WERI-Rb-1 (cell line): ENCODE measurements at regions not wholly inside any gene's neighbourhood (a gene's known extent, or its start where the extent isn't known, plus 50 kb on each side); places are given as distances from the start of the nearest gene placed in this dataset.

Source experiments
- DNase-seq: peaks from one replicate; pipeline ENCODE4 v3.0.0-alpha.2; 2020
- H3K27ac ChIP-seq: fragments of 250-450 bp; sonication (Bioruptor Pico); 2 replicates; pipeline ENCODE4 v1.5.1; 2020; ENCODE audit warnings: mild to moderate bottlenecking, moderate library complexity
- H3K27me3 ChIP-seq: fragments of 250-450 bp; sonication (Bioruptor Pico); 2 replicates; pipeline ENCODE4 v1.5.1; 2021; ENCODE audit warnings: mild to moderate bottlenecking, low read depth, moderate library complexity; ENCODE audit not compliant: insufficient read depth, severe bottlenecking
- H3K36me3 ChIP-seq: fragments of 250-450 bp; sonication (Bioruptor Pico); 2 replicates; pipeline ENCODE4 v1.5.1; 2020; ENCODE audit warnings: mild to moderate bottlenecking, moderate library complexity
- H3K4me3 ChIP-seq: 2 replicates; pipeline ENCODE4 v1.5.1; 2011; ENCODE audit warnings: low read depth, mild to moderate bottlenecking, control low read depth, low read length
- H3K9me3 ChIP-seq: fragments of 250-450 bp; sonication (Bioruptor Pico); 2 replicates; pipeline ENCODE4 v1.5.1; 2021; ENCODE audit warnings: mild to moderate bottlenecking, moderate library complexity; ENCODE audit not compliant: severe bottlenecking
- TF ChIP-seq, protein P1 (sequence below): IDR thresholded peaks from 2 replicates; pipeline ENCODE4 v1.5.1; 2011; ENCODE audit warnings: low read depth, mild to moderate bottlenecking, control low read depth, inconsistent platforms, low read length

DNA sequence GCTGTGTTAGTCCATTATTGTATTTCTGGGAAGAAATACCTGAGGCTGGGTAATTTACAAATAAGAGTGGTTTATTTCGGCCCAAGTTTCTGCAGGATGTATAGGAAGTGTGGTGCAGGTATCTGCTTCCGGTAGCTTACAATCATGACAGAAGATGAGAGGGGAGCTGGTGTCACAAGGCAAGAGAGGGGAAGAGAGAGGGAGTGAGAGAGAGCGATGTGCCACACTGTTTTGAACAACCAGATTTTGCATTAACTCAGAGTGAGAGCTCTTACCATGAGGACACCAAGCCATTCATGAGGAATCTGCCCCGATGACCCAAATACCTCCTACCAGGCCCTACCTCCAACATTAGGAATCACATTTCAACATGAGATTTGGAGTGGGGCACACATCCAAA is 627.6 kb upstream of the FRG1 start:
- Histone ChIP-seq H3K9me3 (no peaks in the 10 kb centered on the region), H3K36me3 (no peaks in the 10 kb centered on the region), H3K4me3 (no peak overlapping the region), H3K27ac (no peak overlapping the region), H3K27me3 (peaks cover 68% of the 10 kb centered on the region)
- TF ChIP-seq, protein P1, sequence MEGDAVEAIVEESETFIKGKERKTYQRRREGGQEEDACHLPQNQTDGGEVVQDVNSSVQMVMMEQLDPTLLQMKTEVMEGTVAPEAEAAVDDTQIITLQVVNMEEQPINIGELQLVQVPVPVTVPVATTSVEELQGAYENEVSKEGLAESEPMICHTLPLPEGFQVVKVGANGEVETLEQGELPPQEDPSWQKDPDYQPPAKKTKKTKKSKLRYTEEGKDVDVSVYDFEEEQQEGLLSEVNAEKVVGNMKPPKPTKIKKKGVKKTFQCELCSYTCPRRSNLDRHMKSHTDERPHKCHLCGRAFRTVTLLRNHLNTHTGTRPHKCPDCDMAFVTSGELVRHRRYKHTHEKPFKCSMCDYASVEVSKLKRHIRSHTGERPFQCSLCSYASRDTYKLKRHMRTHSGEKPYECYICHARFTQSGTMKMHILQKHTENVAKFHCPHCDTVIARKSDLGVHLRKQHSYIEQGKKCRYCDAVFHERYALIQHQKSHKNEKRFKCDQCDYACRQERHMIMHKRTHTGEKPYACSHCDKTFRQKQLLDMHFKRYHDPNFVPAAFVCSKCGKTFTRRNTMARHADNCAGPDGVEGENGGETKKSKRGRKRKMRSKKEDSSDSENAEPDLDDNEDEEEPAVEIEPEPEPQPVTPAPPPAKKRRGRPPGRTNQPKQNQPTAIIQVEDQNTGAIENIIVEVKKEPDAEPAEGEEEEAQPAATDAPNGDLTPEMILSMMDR: no peak
- DNase-seq: no peak

DNA sequence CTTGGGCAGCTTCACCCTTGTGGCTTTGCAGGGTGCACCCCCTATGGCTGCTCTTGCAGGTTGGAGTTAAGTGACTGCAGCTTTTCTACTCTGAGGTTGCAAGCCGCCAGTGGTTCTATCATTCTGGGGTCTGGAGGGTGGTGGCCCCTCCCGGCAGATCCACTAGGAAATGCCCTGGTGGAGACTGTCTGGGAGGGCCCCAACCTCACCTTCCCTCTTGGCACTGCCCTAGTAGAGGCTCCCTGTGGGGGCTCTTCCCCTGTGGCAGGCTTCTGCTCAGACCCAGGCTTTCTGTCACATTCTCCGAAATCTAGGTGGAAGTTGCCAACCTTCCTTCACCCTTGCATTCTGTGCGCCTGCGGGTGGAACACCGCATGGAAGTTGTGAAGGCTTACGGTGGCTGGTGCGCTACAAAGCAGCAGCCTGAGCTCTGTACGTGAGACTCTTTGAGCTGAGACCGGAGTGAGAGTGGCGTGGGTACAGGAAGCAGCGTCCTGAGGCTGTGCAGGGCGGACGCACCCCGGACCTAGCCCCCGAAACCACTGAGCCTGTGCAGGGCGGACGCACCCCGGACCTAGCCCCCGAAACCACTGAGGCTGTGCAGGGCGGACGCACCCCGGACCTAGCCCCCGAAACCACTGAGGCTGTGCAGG is 626.7 kb upstream of the FRG1 start:
- no peak overlapping the region for H3K27ac ChIP-seq
- H3K27me3 ChIP-seq: peaks cover 74% of the 10 kb centered on the region
- no peak for DNase-seq
- TF ChIP-seq, protein P1: no peak
- no peak overlapping the region for H3K4me3 ChIP-seq
- H3K36me3 ChIP-seq: no peaks in the 10 kb centered on the region
- H3K9me3 ChIP-seq: no peaks in the 10 kb centered on the region

- DNase-seq: no peak
- H3K9me3 ChIP-seq: no peaks in the 10 kb centered on the region
- peaks cover 64% of the 10 kb centered on the region for H3K27me3 ChIP-seq
- no peak overlapping the region for H3K27ac ChIP-seq
- TF ChIP-seq, protein P1: no peak
- H3K36me3 ChIP-seq: no peaks in the 10 kb centered on the region
- no peak overlapping the region for H3K4me3 ChIP-seq
Observed at GRCh38 chr4:189322426-189322825, 618.2 kb upstream of the FRG1 start.

GRCh38 chr4:189341881-189342280 is 598.8 kb upstream of the FRG1 start:
- Histone ChIP-seq H3K4me3 (no peak overlapping the region), H3K36me3 (no peaks in the 10 kb centered on the region), H3K27me3 (peaks cover 79% of the 10 kb centered on the region), H3K9me3 (no peaks in the 10 kb centered on the region), H3K27ac (no peak overlapping the region)
- TF ChIP-seq, protein P1: no peak
- DNase-seq: no peak

DNA sequence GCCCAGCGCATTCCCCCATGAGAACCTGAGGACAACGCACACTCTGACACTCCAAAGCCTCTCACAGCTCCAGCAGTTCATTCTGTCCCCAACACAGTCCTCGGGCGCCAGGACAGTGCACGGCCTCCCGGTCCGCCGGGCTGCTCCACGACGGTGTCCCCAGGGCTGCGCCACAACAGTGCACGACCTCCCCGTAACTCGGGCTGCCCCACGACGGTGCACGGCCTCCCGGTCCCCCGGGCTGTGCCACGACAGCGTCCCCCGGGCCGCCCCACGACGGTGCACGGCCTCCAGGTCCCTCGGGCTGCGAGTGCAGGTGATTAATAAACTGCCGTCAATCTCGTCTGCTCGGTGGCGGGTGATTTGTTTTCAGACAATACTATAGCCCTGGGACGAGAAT is 585.1 kb upstream of the FRG1 start:
- H3K36me3 ChIP-seq: no peaks in the 10 kb centered on the region
- TF ChIP-seq, protein P1: no peak
- no peak overlapping the region for H3K27ac ChIP-seq
- DNase-seq: no peak
- H3K9me3 ChIP-seq: no peaks in the 10 kb centered on the region
- peaks cover 67% of the 10 kb centered on the region for H3K27me3 ChIP-seq
- H3K4me3 ChIP-seq: no peak overlapping the region

DNA sequence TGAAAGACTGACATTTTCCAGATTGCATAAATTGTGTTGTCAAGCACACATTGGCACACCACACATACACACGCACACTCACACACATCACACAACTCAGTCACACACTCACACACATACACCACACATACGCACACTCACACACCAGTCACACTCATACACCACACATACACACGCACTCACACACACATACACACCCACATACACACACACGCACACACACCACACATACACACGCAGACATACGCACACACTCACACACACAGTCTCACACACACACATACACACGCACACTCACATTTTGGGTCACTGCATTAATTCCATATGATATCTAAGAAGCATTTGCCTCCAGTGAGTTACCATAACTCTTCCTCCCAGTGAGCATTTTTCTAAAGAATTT is 578.3 kb upstream of the FRG1 start:
- no peaks in the 10 kb centered on the region for H3K36me3 ChIP-seq
- H3K9me3 ChIP-seq: no peaks in the 10 kb centered on the region
- peaks cover 70% of the 10 kb centered on the region for H3K27me3 ChIP-seq
- no peak overlapping the region for H3K4me3 ChIP-seq
- DNase-seq: no peak
- no peak overlapping the region for H3K27ac ChIP-seq
- TF ChIP-seq, protein P1: no peak
